ENCODE measurements at regions not wholly inside any gene's neighbourhood (a gene's known extent, or its start where the extent isn't known, plus 50 kb on each side); places are given as distances from the start of the nearest gene placed in this dataset.

GRCh38 chrX:39779952-39780783 lies 317.6 kb downstream of the BCOR start:
- TF ChIP-seq POLR2A (IDR thresholded peaks at IDR 0.05; ENCODE audit: low read depth, low read length) (no peak), POLR2AphosphoS5 (IDR thresholded peaks at IDR 0.05; ENCODE audit: low read depth, low read length) (no peak), TAF1 (IDR thresholded peaks at IDR 0.05; ENCODE audit: borderline replicate concordance, low read depth, low read length) (no peak)

All from GM12892 (cell line).